ENCODE measurements at regions not wholly inside any gene's neighbourhood (a gene's known extent, or its start where the extent isn't known, plus 50 kb on each side); places are given as distances from the start of the nearest gene placed in this dataset.

- TF ChIP-seq NFIC (IDR thresholded peaks at IDR 0.05), result 0 out of 2 replicates have a peak, but pooled peaks have one; percentile 22
- TF ChIP-seq MCM3 (IDR thresholded peaks at IDR 0.05), result no peak
- no peak for TF ChIP-seq HNRNPH1 (optimal IDR thresholded peaks at IDR 0.05; ENCODE audit: low read depth, low read length)
- no peak for TF ChIP-seq ZFP1 (CRISPR knock-in tag; IDR thresholded peaks at IDR 0.05)
- no peak for TF ChIP-seq JUN (IDR thresholded peaks at IDR 0.05; ENCODE audit: borderline replicate concordance, low read depth, low read length)
- no peak for TF ChIP-seq JUN (CRISPR knock-in tag; IDR thresholded peaks at IDR 0.05; ENCODE audit: borderline replicate concordance)
- no peak for TF ChIP-seq TSC22D4 (tag; IDR thresholded peaks at IDR 0.05)
- TF ChIP-seq ZNF232 (CRISPR knock-in tag; IDR thresholded peaks at IDR 0.05), result no peak
- TF ChIP-seq MYC (IDR thresholded peaks at IDR 0.05; ENCODE audit: low read depth, low read length), result no peak
- TF ChIP-seq MYC (CRISPR knock-in tag; IDR thresholded peaks at IDR 0.05; ENCODE audit: borderline replicate concordance, low read depth), result no peak
- TF ChIP-seq ATF4 (CRISPR knock-in tag; IDR thresholded peaks at IDR 0.05), result no peak
- no peak; the same call in 1 of the 2 replicates for TF ChIP-seq HDAC2 (IDR thresholded peaks at IDR 0.05)
- TF ChIP-seq ZNF740 (CRISPR knock-in tag; IDR thresholded peaks at IDR 0.05), result no peak
- TF ChIP-seq ZNF740 (tag; IDR thresholded peaks at IDR 0.05), result no peak
- no peak for TF ChIP-seq CCNT2 (IDR thresholded peaks at IDR 0.05; ENCODE audit: borderline replicate concordance, extremely low read depth, insufficient read length, low read depth, low read length)
- no peak for TF ChIP-seq HES1 (IDR thresholded peaks at IDR 0.05; ENCODE audit: low read depth)
- TF ChIP-seq KDM1A (IDR thresholded peaks at IDR 0.05), result no peak
- TF ChIP-seq TOE1 (IDR thresholded peaks at IDR 0.05; ENCODE audit: borderline replicate concordance), result no peak
- no peak for TF ChIP-seq TOE1 (CRISPR knock-in tag; IDR thresholded peaks at IDR 0.05; ENCODE audit: borderline replicate concordance, low read depth)
- no peak for TF ChIP-seq ZBTB5 (IDR thresholded peaks at IDR 0.05)
- peak; percentile 73 for TF ChIP-seq CXXC5 (CRISPR knock-in tag; IDR thresholded peaks at IDR 0.05)
These were observed 217.1 kb upstream of the MAN1A1 start (continued) for GRCh38 chr6:119566546-119567260.
